IPS-11a (cell line): ENCODE measurements at regions not wholly inside any gene's neighbourhood (a gene's known extent, or its start where the extent isn't known, plus 50 kb on each side); places are given as distances from the start of the nearest gene placed in this dataset.

Source experiments
- H3K4me3 ChIP-seq: one replicate; pipeline ENCODE4 v1.5.1; 2013; ENCODE audit warnings: low read depth, low read length, control low read depth

DNA sequence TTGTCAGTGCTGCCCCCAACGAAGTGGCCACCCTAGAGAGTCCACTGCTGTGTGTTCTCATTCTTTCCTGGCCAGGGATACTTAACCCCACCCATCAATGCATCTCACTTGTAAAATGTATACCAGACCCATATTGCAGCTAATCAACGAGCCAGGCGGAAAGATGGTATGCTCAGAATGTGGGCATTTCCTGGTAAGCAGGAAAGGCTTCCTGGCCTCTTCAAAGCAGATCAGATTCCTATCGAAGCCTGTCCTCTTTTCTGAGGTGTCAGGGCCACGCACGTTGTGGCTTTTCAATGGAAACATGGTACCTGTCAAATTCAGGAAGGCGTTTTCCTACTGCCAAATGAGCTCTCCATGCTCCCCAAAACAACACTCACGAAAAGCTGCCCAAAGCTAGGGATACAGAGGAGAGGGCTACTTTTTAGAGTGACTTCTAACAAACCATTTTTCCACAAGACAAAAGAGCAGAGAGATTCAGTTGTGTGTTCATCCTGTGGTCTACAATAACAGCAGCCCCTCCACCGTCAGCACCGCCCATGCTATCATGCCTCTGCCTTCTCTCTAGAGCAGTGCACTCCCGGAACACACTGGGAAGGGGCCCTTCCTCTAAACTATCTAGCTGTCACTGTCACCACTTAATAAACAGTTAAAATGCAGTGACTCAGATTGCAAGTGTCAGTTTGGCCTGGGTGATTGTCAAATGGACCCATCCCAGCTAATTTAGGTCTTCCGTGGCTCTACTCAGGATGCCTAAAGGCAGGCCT lies 535.1 kb downstream of the RNF144A start:
- no peak overlapping the region for H3K4me3 ChIP-seq

DNA sequence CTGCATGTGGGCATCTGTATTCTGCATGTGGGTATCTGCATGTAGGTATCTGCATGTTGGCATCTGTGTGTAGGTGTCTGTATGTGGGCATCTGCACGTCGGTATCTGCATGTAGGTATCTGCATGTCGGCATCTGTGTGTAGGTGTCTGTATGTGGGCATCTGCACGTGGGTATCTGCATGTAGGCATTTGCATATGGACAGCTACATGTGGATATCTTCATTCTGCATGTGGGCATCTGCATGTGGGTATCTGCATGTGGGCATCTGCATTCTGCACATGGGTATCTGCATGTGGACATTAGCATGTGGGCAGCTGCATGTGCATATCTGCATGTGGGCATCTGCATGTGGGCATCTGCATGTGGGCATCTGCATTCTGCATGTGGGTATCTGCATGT lies 537.4 kb downstream of the RNF144A start:
- no peak overlapping the region for H3K4me3 ChIP-seq

DNA sequence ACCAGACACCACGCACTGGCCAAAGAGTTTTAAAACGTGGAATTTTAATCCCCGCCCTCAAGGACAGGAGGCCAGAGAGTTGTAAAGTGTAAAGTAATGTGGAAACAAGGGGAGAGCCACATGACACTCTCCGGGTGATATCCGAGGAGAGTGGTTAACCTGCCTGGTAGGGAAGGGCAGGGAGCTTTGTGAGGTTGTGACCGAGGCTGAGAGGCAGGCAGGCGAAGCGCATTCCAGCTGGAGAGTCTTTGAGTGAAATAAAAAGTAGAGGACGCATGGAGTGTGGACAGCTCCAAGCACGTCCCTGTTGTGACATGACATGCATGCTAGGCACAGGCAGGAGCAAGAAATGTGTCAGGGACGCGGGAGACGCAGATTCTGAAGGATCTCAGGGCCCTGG lies 539.5 kb downstream of the RNF144A start:
- H3K4me3 ChIP-seq, result no peak overlapping the region

DNA sequence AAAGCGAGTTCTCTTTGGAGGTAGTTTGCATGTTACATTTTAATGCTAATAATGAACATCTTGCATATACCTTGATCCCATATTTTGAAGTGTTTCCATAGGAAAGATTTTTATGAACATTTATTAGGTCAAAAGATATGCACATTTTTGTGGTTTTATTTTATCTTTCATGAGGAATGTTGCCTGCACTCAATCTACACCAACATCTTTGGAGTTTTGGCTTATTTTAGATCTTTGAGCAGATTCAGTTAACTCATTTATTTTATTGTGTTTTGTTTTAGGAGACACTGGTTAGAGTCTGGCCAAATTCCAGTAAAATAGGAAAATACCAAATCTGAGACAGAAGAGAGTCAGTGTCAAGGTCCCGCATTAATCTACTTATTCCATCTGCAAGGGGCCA lies 540.9 kb downstream of the RNF144A start:
- H3K4me3 ChIP-seq, result no peak overlapping the region

DNA sequence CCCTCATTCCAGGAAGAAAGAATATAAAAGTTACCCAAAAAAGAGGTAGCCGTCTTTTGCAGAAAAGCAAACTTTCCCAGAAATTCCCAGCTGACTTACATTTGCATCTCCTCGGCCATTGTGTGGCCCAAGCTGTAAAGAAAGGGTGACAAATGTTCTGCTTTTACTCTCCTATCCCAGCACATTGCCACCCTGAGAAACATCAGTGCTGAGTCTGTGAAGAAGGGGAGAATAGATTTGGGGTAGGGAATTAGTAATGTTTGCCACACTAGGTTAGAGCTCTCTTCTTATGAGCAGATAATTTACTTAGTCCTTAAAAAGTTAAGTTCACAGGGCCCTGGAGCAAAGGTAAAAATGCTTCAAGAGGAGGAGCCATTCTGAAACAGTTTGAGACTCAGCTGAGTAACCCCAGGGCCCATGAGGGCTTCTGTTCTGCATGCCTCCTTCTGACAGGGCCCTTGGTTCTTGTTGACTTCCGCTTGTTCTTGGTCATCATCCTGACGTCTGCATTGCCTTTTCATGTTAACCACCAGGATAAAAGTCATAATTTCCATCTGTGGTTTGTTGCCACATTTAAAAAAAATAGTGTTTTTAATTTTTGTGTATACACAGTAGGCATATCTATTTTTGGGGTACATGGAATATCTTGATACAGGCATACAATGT lies 550.7 kb downstream of the RNF144A start:
- no peak overlapping the region for H3K4me3 ChIP-seq

DNA sequence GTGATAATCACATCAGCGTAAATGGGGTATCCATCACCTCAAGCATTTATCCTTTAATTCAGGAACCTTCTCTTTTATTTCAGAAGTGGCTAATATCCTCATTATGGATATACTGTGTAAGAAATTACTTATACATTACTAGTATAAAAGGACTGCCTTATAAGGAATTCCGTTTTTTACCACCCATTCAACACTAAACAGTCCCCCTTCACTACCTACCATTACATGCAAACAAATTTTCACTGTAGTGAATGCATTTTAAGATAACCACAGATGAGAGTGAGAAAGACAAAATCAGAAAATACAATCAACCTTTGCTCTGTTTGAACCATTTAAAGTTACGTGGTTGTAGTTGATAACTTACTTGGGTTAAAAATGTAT lies 551.2 kb downstream of the RNF144A start:
- no peak overlapping the region for H3K4me3 ChIP-seq

DNA sequence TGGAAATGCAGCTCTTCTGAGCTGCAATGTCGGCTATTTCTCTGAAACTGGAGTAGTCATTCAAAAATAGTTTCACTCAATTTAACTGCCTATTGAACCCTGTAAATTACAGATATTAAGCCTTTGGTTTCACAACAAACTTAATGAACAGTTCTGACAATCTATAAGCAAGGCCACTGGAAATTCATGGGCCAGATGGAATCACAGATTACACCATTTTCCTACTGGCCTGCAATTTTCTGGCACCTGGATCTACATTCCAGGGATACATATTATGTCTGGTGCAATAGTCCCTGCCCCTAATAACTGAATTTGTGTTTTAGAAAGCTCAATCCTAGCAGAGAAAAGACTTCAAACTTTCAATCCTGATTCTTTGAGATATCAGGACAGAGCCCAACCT lies 551.7 kb downstream of the RNF144A start:
- no peak overlapping the region for H3K4me3 ChIP-seq

DNA sequence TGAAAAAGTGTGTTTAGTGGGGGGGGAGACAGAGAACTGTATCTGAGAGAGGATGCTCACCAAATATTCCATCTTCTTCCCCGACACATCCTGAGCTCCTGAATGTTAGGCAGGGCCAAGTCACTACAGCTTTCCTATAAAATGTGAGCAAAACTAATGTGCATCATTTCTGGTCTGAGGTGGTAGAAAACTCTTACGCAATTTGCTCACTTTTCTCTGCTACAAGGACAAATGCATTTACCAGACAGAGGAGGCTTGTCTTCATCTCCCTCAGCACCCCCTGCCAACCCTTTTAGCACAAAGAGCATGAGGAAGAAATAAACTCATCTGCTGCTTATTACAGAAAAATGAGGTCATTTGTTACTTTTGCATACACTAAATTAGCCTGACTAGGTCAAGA lies 554.0 kb downstream of the RNF144A start:
- H3K4me3 ChIP-seq, result no peak overlapping the region

DNA sequence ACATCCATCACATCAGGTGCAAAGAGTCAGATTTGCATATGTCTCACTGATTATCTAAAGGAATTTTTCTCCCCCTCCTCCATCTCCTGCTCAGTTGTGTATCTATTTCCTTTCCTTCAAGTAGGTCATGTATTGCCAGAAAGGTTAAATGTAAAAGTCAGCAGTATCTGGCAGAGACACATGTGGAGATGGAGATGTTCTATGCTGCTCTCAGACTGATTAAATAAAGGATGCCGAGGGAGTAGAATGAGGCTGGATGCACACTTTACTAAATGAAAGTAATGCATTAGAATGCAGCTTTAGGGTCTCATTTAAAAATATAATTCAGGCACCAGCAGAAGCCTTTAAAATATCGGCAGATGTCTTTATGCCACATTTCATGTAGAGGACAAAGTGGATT lies 555.3 kb downstream of the RNF144A start:
- H3K4me3 ChIP-seq, result no peak overlapping the region

DNA sequence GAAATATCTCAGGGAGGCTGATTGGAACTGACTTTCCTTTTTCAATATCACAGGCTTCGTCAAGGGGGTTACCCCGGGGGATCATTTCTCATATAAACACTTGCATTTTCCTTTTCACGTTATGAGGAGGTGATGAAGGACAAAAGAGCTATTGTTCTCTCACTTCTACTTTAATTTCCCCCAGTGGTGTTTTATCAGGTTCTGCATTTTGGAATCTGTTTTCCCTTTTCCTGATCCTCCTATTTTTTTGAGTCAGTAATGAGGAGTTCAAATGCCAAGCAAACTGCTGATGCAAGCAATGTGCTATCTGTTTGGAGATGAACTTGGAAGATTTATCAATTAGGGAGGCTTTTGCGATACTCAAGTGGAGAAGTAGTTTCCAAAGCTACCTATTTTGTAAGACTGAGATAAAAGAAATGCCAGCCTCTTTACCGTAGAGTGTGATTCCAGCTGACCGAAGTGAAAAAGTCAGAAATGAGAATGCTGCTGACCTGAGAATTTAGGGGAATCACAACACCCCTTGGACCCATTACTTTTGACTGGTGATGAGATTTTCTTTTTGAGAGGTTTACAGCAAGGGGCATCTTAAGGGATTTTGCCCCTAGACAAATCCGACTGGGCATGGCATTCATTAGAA lies 556.0 kb downstream of the RNF144A start:
- no peak overlapping the region for H3K4me3 ChIP-seq

DNA sequence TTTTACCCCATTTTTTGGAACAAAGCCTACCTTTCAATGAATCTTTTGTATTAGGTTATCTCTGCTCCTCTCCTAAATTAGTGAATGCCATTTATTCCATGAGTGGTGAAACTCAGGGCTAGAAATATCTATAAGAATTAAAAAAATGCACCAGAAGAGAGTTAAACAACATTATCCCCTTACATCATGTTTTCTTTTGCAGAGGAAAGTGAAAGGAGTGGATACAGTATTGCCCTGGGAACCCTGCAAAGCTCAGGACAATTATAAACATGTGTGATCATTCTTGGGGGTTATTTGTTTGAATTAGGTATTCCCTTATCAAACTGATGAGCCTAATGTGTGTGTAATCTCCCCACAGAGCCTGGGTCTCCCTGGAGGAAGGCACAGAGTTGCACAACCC lies 559.2 kb downstream of the RNF144A start:
- no peak overlapping the region for H3K4me3 ChIP-seq

DNA sequence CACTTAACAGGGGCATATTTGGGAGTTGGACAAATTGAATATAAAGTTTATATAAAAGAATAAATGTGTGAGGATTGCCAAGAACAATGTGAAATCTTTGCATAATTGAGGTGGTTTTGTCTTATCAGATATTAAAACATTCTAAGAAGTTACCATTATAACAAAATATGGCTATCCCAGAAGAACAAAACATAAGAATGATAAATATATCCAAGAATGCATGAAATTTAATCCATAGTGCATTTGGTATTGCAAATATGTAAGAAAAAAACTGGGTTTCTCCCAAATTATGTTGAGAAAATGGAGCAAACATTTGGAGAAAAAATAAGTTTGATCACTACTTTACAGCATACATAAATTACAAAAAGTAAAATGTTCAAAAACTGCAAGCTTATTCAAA lies 562.4 kb downstream of the RNF144A start:
- no peak overlapping the region for H3K4me3 ChIP-seq

DNA sequence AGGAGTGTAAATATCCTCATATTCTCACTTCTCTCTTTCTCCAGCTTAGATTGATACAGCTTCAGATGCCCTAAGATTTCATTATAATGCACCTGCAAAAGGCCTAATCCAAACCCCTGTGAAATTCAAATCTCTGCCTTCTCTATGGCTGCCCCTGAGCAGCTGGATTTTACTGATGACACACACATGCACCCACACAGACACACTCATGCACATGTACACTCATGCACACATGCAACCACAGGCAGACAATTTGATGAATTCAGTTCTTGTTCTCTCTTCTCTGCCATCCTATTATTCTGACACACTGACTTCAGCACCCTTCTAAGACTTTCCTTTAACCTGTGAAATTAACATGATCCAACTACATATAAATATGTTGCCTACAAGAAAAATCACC lies 563.2 kb downstream of the RNF144A start:
- no peak overlapping the region for H3K4me3 ChIP-seq

DNA sequence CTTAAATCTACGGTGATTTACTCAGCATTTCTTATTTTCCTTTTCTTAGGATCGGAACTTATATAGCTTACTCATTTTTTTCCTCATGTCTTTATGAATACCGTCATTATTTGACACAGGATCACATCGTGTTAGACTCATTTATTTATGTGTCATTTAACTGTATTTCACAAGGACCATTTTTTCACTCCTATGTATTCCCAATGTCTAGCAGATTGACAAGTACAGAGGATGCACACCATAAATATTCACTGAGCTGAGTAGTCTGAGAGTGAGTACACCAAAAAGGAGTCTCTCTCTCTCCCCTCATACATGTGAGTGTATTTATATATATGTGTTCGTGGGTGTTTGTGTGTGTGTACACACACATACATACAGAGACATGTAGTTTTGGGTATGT lies 573.5 kb downstream of the RNF144A start:
- H3K4me3 ChIP-seq, result no peak overlapping the region

DNA sequence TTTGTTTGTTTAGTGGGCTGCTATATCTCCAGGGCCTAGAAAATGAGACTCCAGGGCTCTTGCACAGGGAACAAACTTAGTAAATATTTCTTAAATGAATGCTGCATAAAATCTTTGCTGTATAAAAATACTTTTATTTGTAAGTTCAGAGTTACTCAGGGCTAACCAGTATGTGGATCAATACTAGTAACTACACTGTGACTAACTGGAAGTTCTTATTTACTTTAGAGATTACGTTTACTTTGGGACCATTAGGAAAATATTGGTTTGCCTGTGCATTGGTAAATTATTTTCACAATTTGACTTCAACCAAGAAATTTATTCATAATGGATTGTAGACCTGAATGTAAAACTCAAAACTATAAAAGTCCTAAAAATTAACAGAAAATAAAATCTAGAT lies 575.5 kb downstream of the RNF144A start:
- no peak overlapping the region for H3K4me3 ChIP-seq

DNA sequence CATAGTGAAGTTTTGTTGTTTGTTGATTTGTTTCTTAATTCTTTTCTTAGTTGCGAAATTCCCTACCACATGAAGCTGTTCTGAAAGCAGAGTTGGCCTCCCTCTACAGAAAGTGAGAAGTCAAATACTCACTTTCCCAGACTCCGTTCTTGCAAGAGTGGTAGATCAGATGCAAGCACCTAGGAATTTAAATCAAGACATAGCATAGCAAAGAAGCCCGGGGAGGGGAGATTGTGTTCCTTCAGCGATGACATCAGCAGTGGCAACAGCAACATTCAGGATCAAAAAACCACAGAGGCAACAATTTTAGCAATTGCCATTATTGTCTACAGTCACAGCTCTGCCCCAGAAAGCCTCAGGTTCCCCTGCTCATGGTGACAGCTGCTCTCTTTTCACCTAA lies 580.0 kb downstream of the RNF144A start:
- no peak overlapping the region for H3K4me3 ChIP-seq

DNA sequence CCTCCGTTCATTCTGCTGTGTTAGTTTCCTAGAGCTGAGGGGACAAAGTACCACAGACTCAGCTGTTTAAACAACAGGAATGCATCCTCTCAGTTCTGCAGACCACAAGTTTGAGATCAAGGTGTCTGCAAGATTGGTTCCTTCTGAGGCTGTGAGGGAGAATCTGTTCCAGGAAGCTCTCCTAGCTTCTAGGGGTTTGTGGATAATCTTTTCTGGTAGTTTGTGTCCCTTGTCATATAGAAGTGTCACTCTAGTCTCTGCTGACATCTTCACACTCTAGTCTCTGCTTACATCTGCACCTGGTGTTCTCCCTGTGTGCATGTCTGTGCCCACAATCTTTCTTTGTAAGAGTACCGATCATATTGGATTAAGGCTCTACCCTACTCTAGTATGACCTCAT lies 581.8 kb downstream of the RNF144A start:
- H3K4me3 ChIP-seq, result no peak overlapping the region

DNA sequence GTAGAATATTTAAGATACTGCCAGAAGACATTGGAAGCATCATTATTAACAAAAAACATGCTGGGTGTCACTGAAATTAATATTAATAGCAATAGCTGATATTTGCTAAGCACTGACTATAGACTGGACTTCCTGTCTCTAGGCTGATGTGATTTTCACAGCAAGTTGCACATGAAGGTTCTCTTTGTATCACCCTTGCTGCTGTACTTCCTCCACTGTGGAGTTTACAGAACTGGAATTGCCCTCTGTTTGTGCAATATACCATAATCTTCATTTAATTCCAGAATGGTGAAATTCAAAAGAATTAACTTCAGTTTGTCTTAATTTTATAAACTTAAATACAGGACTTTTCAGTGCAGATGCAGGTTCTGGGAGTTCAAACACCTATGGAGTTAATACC lies 585.1 kb downstream of the RNF144A start:
- no peak overlapping the region for H3K4me3 ChIP-seq

DNA sequence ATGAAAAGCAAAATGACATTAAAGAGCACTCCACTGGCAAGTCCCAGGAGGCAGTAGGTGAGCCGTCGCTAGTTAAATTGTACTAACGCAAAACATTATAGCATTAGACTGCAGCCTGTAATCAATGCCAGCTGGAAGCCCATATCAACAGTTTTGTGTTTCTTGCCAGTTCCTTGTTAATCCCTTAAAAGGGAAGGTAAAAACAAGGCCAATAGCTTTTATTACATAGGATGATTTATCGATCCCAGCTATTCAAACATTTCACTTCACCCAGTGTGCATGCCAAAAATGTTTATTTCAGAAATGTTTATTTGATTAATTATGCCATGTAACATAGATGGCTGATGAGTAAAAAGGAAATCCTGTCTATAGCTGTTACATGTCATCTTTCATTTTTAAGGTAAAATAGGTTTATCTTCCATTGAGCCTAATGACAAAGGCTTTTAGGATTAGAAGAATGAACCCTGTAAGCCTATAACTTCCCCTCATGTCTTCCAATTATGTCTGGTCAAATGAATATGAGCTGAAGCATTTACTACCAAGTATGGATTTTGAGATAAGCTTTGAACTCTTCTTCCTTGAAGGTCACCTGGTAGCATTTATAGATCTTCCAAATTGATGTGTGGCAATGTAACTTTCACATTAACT lies 591.2 kb downstream of the RNF144A start:
- no peak overlapping the region for H3K4me3 ChIP-seq

DNA sequence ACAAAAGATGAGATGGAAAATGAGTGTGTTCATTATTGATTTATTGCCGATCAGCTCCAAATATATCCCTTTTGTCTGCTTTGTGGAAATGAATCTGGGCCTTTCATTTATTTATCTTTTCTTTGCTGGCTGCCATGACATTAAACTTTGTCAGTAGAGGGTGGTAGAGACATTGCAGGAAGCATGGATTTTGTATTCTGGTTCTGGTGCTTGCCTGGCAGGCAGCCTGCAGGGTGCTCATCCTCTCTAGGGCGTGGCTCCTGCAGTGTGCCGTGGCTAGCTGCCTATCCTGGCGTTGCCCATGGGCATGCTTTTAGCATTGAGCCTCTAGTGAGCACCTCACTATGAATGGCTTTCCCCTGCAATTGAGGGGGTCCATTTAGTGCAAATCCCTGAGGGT lies 593.1 kb downstream of the RNF144A start:
- H3K4me3 ChIP-seq, result no peak overlapping the region

DNA sequence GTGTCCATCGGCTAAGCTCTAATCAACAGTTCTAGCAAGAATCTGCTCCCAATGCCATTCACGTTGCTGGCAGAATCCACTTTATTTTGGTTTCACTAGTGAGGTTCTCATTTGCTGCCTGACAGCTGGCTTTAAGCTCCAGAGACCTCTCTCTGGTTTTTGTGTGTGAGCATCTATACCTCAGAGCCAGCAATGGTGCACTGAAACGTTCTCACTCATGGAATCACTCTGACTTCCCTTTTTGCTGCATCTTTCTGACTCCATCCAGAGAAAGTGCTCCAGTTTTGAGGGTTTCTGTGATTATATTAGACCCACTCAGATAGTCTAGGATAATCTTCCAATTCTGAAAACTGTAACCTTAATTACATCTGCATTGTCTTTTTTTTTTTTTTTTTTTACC lies 596.6 kb downstream of the RNF144A start:
- H3K4me3 ChIP-seq, result no peak overlapping the region

DNA sequence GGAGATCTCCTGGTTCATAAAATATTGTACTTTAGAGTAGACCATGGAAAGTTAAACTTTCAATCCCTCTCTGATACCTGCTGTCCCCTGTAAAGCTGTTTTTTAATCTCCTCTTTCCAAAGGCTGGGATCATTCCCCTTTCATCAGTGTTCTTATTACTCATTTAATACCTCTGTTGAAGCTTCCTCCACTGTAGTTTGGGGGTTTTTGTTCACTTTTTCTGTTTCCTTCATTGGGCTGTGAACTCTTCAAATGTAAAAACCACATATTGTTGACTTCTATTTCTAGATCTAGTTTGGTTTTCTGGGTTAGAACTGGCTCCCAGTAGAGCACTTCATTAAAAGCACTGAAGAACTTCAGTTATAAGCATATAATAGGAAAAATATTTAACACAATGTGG lies 598.1 kb downstream of the RNF144A start:
- no peak overlapping the region for H3K4me3 ChIP-seq
